OCI-LY3 (cell line): ENCODE measurements at regions not wholly inside any gene's neighbourhood (a gene's known extent, or its start where the extent isn't known, plus 50 kb on each side); places are given as distances from the start of the nearest gene placed in this dataset.

Experiments
- EZH2phosphoT487 ChIP-seq: fragments of 200-600 bp; shearing (Covaris generic); IDR thresholded peaks from 2 replicates; pipeline ENCODE4 v1.6.1; 2018; ENCODE audit warnings: antibody characterized with exemption, mixed run types, low read depth
- TF ChIP-seq, protein P1 (sequence below): fragments of 200-600, 300-600 bp; sonication (generic); IDR thresholded peaks from 2 replicates; pipeline ENCODE4 v1.5.1; 2014; ENCODE audit warnings: antibody characterized with exemption, low read length, low read depth

DNA sequence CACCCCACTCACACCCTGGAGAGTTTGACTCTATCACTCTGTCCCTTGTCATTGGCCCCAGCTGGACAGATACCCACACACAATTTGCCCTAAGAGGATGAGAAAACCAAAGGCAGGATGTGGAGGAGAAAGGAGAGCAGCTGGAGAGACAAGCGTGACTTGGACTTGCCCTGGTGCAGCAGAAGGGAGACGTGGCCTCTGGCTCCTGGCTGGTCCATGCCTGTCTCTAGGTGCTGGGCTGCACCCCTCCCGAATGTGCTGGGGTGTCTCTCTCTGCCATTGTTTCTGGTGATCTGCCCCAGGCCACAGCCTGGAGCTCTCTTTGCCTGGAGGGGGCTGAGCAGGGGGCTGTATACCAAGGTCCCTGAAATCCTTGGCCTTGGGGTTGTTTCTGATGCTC lies 88.7 kb upstream of the HDAC4 start:
- TF ChIP-seq, protein P1, sequence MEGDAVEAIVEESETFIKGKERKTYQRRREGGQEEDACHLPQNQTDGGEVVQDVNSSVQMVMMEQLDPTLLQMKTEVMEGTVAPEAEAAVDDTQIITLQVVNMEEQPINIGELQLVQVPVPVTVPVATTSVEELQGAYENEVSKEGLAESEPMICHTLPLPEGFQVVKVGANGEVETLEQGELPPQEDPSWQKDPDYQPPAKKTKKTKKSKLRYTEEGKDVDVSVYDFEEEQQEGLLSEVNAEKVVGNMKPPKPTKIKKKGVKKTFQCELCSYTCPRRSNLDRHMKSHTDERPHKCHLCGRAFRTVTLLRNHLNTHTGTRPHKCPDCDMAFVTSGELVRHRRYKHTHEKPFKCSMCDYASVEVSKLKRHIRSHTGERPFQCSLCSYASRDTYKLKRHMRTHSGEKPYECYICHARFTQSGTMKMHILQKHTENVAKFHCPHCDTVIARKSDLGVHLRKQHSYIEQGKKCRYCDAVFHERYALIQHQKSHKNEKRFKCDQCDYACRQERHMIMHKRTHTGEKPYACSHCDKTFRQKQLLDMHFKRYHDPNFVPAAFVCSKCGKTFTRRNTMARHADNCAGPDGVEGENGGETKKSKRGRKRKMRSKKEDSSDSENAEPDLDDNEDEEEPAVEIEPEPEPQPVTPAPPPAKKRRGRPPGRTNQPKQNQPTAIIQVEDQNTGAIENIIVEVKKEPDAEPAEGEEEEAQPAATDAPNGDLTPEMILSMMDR, result no peak
- TF ChIP-seq EZH2phosphoT487, result no peak
